Activated CD4-positive, alpha-beta T cell treated with anti-CD3 and anti-CD28 coated beads, Interleukin-2, amount 50 U/mL, for 24 hours (primary cell): ENCODE measurements at regions not wholly inside any gene's neighbourhood (a gene's known extent, or its start where the extent isn't known, plus 50 kb on each side); places are given as distances from the start of the nearest gene placed in this dataset.
"Not testable (repeated sequence)": the region's sequence is repeated elsewhere in the genome, so short reads cannot be mapped to it uniquely, and the experiment has no call there.

Source experiments
- DNase-seq, 2 donors: peaks; one replicate each; pipeline ENCODE4 v3.0.0-alpha.2; 2020; ENCODE audit warnings: low read depth in 1 of 2, low spot score in 1 of 2

- no peak for DNase-seq
Measured at GRCh38 chr3:106071306-106071705, 202.5 kb upstream of the CBLB start.

GRCh38 chr3:106072596-106072995 is 203.8 kb upstream of the CBLB start:
- not testable (repeated sequence) for DNase-seq

GRCh38 chr3:106073806-106074205 is 205.0 kb upstream of the CBLB start:
- not testable (repeated sequence) for DNase-seq

- DNase-seq = not testable (repeated sequence)
Measured at GRCh38 chr3:106075731-106076130, 206.9 kb upstream of the CBLB start.

GRCh38 chr3:106078635-106079034 is 209.8 kb upstream of the CBLB start:
- DNase-seq = no peak

- DNase-seq = no peak
Measured at GRCh38 chr3:106082616-106083015, 213.8 kb upstream of the CBLB start.

GRCh38 chr3:106083207-106083606 is 214.4 kb upstream of the CBLB start:
- no peak for DNase-seq

- DNase-seq = no peak
Measured at GRCh38 chr3:106083854-106084253, 215.0 kb upstream of the CBLB start.

GRCh38 chr3:106086038-106086437 is 217.2 kb upstream of the CBLB start:
- no peak for DNase-seq

GRCh38 chr3:106086636-106087035 is 217.8 kb upstream of the CBLB start:
- DNase-seq = no peak

GRCh38 chr3:106088304-106088703 is 219.5 kb upstream of the CBLB start:
- DNase-seq = no peak

GRCh38 chr3:106088899-106089298 is 220.1 kb upstream of the CBLB start:
- DNase-seq = no peak

- DNase-seq = no peak
Measured at GRCh38 chr3:106089806-106090205, 221.0 kb upstream of the CBLB start.

- DNase-seq = no peak
Measured at GRCh38 chr3:106092792-106093191, 224.0 kb upstream of the CBLB start.

- no peak for DNase-seq
Measured at GRCh38 chr3:106093616-106094015, 224.8 kb upstream of the CBLB start.

- DNase-seq = no peak
Measured at GRCh38 chr3:106097817-106098435, 229.1 kb upstream of the CBLB start.

GRCh38 chr3:106103383-106103782 is 234.6 kb upstream of the CBLB start:
- DNase-seq = no peak

- DNase-seq = no peak
Measured at GRCh38 chr3:106104078-106104477, 235.3 kb upstream of the CBLB start.

- no peak for DNase-seq
Measured at GRCh38 chr3:106108925-106109324, 240.1 kb upstream of the CBLB start.

- not testable (repeated sequence) for DNase-seq
Measured at GRCh38 chr3:106112561-106112960, 243.7 kb upstream of the CBLB start.

GRCh38 chr3:106113747-106114146 is 244.9 kb upstream of the CBLB start:
- DNase-seq = no peak

- DNase-seq = no peak
Measured at GRCh38 chr3:106114220-106114619, 245.4 kb upstream of the CBLB start.

GRCh38 chr3:106114848-106115247 is 246.0 kb upstream of the CBLB start:
- no peak for DNase-seq

- DNase-seq = no peak
Measured at GRCh38 chr3:106115557-106115956, 246.7 kb upstream of the CBLB start.
